ENCODE measurements at regions not wholly inside any gene's neighbourhood (a gene's known extent, or its start where the extent isn't known, plus 50 kb on each side); places are given as distances from the start of the nearest gene placed in this dataset.
"Not testable (repeated sequence)": the region's sequence is repeated elsewhere in the genome, so short reads cannot be mapped to it uniquely, and the experiment has no call there.

DNA sequence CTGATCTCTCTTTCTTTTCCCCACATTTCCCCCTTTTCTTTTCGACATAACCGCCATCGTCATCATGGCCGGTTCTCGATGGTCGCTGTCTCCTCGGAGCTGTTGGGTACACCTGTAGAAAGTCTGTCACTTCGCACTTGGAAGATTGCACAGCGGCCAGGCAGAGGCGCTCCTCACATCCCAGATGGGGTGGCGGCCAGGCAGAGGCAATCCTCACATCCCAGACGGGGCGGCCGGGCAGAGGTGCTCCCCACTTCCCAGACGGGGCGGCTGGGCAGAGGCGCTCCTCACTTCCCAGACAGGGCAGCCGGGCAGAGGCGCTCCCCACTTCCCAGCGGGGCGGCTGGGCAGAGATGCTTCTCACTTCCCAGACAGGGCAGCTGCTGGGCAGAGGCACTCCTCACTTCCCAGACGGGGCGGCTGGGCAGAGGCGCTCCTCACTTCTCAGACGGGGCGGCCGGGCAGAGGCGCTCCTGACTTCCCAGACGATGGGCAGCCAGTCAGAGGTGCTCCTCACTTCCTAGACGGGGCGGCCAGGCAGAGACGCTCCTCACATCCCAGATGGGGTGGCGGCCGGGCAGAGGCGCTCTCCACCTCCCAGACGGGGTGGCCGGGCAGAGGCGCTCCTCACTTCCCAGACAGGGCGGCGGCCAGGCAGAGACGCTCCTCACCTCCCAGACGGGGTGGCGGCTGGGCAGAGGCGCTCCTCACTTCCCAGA is 110.7 kb downstream of the C5orf15 start:
- not testable (repeated sequence) for DNase-seq (ENCODE audit: low read depth)

DNA sequence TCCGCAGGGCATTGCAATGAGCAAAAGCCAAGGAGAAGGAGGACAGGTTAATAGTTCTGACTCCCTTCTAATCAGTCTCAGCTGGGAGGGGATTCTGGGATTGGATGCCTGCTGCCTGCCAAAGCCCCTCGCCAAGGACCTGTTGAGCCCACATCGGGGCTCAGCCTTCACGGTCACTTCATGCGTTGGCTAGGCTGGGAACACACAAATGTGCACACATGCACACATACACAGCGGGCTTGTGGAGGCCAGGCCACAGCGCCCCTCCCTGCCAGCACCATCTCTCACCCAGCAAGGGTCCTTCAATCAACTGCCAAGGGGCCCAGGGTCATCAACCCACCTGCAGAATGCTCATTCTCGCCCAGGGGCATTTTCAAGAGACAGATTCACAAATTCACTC is 113.9 kb downstream of the C5orf15 start:
- no peak for DNase-seq (ENCODE audit: low read depth)

DNA sequence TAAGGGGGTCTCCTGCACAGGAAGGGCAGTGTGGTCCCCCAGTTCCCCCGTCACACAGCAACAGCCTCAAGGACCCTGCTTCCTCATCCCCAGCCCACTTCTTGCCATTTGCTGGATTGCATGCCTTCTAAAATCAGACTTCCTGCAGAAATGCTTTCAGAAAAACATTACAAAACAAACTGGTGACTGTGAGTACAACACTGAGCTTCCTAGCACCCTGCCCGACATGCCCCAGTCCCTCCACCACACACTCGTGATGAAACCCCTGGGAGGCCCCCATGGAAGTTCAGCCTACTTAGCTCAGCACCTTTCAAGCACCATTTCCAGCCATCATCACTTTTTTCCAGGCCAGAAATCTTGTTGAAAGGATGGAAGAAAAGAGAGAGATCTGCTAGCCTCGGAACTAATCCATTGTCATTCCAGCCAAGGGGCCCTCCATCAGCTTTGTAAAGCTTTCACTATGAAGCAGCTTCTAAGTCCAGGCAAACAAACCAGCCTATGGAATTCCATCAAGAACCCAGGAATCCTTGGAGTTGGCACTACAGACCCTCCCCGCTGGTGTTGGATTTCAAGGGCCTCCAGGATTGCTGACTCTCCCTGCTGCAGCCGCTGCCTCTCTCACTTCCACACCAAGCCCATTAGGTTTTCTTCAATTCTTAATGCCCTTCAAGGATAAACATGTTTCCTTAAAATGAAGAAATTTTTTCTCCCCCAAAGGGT is 114.6 kb downstream of the C5orf15 start:
- DNase-seq (ENCODE audit: low read depth), result no peak

GRCh38 chr5:133851521-133851920 is 116.9 kb downstream of the C5orf15 start:
- DNase-seq (ENCODE audit: low read depth), result no peak

GRCh38 chr5:133850811-133851210 is 117.6 kb downstream of the C5orf15 start:
- no peak for DNase-seq (ENCODE audit: low read depth)

DNA sequence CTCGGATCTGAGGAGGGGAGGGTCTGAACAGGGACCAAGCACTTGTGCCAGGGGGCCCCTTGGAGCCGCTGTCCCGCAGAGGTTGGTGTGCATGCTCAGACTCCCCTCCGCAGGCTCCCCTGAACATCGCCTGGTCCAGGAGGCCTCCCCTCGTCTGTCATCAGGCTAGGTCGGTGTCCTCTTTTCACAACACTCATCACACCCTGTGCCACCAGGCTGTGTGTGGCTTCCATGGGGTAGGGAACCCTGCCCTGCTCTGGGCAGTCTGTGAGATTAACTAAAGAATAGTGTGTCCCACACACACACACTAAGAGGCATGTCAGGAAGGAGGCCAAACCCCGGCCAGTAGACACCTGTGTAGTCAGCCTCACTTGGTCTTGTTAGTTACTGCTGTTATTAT is 119.3 kb downstream of the C5orf15 start:
- peak; percentile 69 for DNase-seq (ENCODE audit: low read depth)

GRCh38 chr5:133848341-133848811 is 120.0 kb downstream of the C5orf15 start:
- DNase-seq (ENCODE audit: low read depth), result peak; percentile 94

GRCh38 chr5:133847886-133848285 is 120.5 kb downstream of the C5orf15 start:
- DNase-seq (ENCODE audit: low read depth), result no peak

- DNase-seq (ENCODE audit: low read depth), result no peak
These were observed 121.1 kb downstream of the C5orf15 start for GRCh38 chr5:133847301-133847700.

GRCh38 chr5:133846478-133847226 is 121.8 kb downstream of the C5orf15 start:
- DNase-seq (ENCODE audit: low read depth), result no peak

GRCh38 chr5:133845271-133845670 is 123.2 kb downstream of the C5orf15 start:
- DNase-seq (ENCODE audit: low read depth), result no peak

- DNase-seq (ENCODE audit: low read depth), result no peak
These were observed 123.6 kb downstream of the C5orf15 start for GRCh38 chr5:133844836-133845235.

DNA sequence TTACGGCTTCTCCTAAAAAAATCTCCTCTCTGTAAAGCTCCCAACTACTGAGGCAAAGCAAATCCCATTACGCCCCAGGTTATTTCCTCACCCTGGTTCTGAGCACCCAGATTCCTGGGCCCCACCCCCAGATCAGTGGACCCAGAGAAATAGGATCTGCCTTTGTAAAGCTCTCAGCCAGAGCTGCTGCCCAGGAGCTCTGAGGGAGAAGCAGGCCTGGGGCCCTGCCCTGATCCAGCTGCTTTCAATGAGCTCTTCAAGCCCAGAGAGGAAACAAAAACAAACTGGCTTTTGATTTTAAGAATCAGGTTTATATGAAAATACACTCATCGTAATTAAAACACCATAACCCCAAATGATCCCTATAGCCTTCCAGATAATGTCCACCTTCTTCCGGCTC is 124.5 kb downstream of the C5orf15 start:
- no peak for DNase-seq (ENCODE audit: low read depth)

DNA sequence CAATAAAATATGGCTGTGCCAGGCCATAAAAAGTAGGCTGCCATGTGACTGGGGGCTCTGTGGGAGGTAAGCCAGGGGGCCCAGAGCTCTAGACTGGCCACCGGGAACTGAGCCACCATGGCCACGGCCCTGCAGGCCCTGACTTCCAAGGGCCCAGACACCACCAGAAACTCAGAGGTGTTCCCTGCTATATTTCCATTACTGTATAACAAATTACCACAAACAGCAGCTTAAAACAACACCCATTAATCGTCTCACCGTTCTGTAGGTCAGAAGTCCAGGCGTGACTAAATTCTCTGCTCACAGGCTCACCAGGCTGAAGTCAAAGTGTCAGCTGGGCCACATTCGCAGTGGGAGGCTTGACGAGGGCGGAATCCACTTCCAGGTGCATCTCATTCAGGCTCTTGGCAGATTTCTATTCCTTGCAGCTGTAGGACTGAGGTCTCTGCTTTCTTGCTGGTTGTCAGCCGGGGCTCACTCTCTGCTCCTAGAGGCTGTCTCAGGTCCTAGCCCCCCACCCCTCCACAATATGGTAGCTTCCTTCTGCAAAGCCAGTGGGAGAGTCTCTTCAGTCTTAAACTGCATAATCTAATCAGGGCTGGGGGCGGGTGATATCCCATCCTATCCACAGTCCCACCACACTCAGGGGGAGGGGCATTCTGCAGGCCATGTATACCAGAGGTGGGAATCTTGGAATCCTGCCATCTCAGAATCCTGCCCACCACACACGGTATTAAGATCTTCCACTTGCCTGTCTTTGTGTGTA is 125.4 kb downstream of the C5orf15 start:
- DNase-seq (ENCODE audit: low read depth), result no peak

GRCh38 chr5:133841831-133842750 is 126.3 kb downstream of the C5orf15 start:
- no peak for DNase-seq (ENCODE audit: low read depth)

DNA sequence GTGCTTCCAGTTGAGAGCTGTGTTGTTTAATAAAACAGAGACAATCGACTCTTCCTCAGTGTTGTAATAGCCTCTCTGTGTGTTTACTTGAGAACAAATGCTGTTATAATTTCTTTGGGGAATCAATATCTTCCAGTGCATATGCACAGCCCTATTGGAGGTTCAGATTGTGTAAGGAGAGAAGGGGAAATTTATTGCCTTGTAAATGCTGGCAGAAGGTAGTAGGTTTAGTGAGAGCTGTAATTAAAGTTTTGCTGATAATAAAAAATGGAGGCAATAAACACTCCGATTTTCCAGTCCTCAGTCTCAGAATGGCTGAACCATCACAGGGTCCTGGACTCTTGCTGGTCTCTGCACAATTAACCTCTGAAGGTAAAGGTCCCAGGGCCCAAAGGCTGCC is 128.3 kb downstream of the C5orf15 start:
- DNase-seq (ENCODE audit: low read depth), result no peak

- DNase-seq (ENCODE audit: low read depth), result no peak
These were observed 128.7 kb downstream of the C5orf15 start for GRCh38 chr5:133839721-133840120.

GRCh38 chr5:133839090-133839489 is 129.3 kb downstream of the C5orf15 start:
- no peak for DNase-seq (ENCODE audit: low read depth)

DNA sequence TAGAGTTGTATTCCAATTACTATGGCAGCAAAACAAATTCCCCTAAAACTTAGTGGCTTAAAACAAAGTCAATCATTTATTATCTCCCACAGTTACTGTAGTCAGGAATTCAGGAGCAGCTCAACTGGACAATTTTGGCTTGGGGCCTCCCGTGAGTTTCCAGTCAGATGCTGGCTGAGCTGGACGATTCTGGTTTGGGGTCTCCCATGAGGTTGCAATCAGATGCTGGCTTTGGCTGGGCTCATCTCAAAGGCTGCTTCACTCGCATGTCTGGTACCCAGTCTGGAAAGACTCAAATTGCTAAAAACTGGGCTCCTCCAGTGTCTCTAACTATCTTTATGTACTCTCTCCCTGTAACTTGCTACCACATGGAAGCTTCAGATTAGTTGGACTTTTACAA is 130.1 kb downstream of the C5orf15 start:
- DNase-seq (ENCODE audit: low read depth), result no peak
